ENCODE measurements at regions not wholly inside any gene's neighbourhood (a gene's known extent, or its start where the extent isn't known, plus 50 kb on each side); places are given as distances from the start of the nearest gene placed in this dataset.

- TF ChIP-seq EZH2 (IDR thresholded peaks at IDR 0.05; ENCODE audit: low read depth, unreplicated experiment) (no peak), CTCF (conservative IDR thresholded peaks at IDR 0.05; ENCODE audit: low read depth in 2 of 2) (no peak), EZH2phosphoT487 (IDR thresholded peaks at IDR 0.05; ENCODE audit: unreplicated experiment) (no peak), JUNB (IDR thresholded peaks at IDR 0.05; ENCODE audit: unreplicated experiment) (no peak), REST (IDR thresholded peaks at IDR 0.05; ENCODE audit: unreplicated experiment) (no peak)
These were observed 127.1 kb upstream of the PRPS1L1 start for GRCh38 chr7:18154726-18155125.

Measured in GM23338 (cell line).